C4-2B (cell line): ENCODE measurements at regions not wholly inside any gene's neighbourhood (a gene's known extent, or its start where the extent isn't known, plus 50 kb on each side); places are given as distances from the start of the nearest gene placed in this dataset.

ENCODE experiments used
- H3K27ac ChIP-seq: fragments of 450-650 bp; 2 replicates; pipeline ENCODE4 v1.5.1; 2017
- CTCF ChIP-seq: fragments of 450-650 bp; conservative IDR thresholded peaks from 2 replicates; pipeline ENCODE4 v1.5.1; 2017; ENCODE audit warnings: mild to moderate bottlenecking
- ZFX ChIP-seq: fragments of 450-650 bp; IDR thresholded peaks from 2 replicates; pipeline ENCODE4 v1.6.1; 2017

- H3K27ac ChIP-seq = no peak overlapping the region
- no peak for TF ChIP-seq ZFX
- no peak for TF ChIP-seq CTCF
Measured at GRCh38 chr10:29784175-29784773, 149.5 kb upstream of the SVIL start.

- TF ChIP-seq ZFX (no peak), CTCF (no peak)
- no peak overlapping the region for H3K27ac ChIP-seq
Measured at GRCh38 chr10:29783201-29783947, 148.6 kb upstream of the SVIL start.

- no peak overlapping the region for H3K27ac ChIP-seq
- TF ChIP-seq CTCF (no peak), ZFX (no peak)
Measured at GRCh38 chr10:29780639-29781038, 145.9 kb upstream of the SVIL start.

- TF ChIP-seq CTCF (no peak), ZFX (no peak)
- no peak overlapping the region for H3K27ac ChIP-seq
Measured at GRCh38 chr10:29780096-29780495, 145.3 kb upstream of the SVIL start.

- no peak overlapping the region for H3K27ac ChIP-seq
- TF ChIP-seq ZFX = no peak
- no peak for TF ChIP-seq CTCF
Measured at GRCh38 chr10:29776246-29776645, 141.5 kb upstream of the SVIL start.

GRCh38 chr10:29774475-29774874 lies 139.7 kb upstream of the SVIL start:
- TF ChIP-seq CTCF = no peak
- TF ChIP-seq ZFX = no peak
- H3K27ac ChIP-seq = no peak overlapping the region

GRCh38 chr10:29773675-29774091 lies 138.9 kb upstream of the SVIL start:
- H3K27ac ChIP-seq = no peak overlapping the region
- no peak for TF ChIP-seq CTCF
- TF ChIP-seq ZFX = no peak
